Lung (tissue), 11 donors: ENCODE measurements at regions not wholly inside any gene's neighbourhood (a gene's known extent, or its start where the extent isn't known, plus 50 kb on each side); places are given as distances from the start of the nearest gene placed in this dataset.

Experiments used
- ATAC-seq: fragments of 200-7000 bp; cut with Tn5 transposase; one replicate; pipeline ENCODE4 v1.9.1; 2020; ENCODE audit warnings: moderate number of reproducible peaks; ENCODE audit not compliant: insufficient read depth, low FRiP score
- DNase-seq, 3 donors: peaks; one replicate each; pipeline ENCODE4 v3.0.0-alpha.2; 2013 to 2017
- H3K27ac ChIP-seq, 2 donors: one replicate each; pipeline ENCODE4 v1.5.1; 2013; ENCODE audit warnings: mild to moderate bottlenecking in 2 of 2, moderate library complexity in 2 of 2, control low read depth in 1 of 2, inconsistent platforms in 1 of 2, low read depth in 1 of 2, low read length in 1 of 2
- H3K27me3 ChIP-seq, 3 donors: one replicate each; pipeline ENCODE4 v1.5.1; 2013; ENCODE audit warnings: low read length in 2 of 3; ENCODE audit not compliant: control insufficient read depth in 3 of 3, insufficient read depth in 3 of 3
- H3K36me3 ChIP-seq, 4 donors: one replicate each; pipeline ENCODE4 v1.5.1; 2013; ENCODE audit warnings: low read length in 4 of 4, mild to moderate bottlenecking in 1 of 4, moderate library complexity in 1 of 4; ENCODE audit not compliant: control insufficient read depth in 4 of 4, insufficient read depth in 4 of 4
- H3K4me1 ChIP-seq, 5 donors: one replicate each; pipeline ENCODE4 v1.5.1; 2013; ENCODE audit warnings: low read length in 5 of 5, mild to moderate bottlenecking in 2 of 5, moderate library complexity in 1 of 5; ENCODE audit not compliant: control insufficient read depth in 5 of 5, insufficient read depth in 5 of 5
- H3K4me3 ChIP-seq: one replicate; pipeline ENCODE4 v1.5.1; 2013; ENCODE audit warnings: mild to moderate bottlenecking, control low read depth, moderate library complexity
- H3K9ac ChIP-seq, 2 donors: one replicate each; pipeline ENCODE4 v1.5.1; 2013; ENCODE audit warnings: low read length in 2 of 2, control low read depth in 1 of 2; ENCODE audit not compliant: insufficient read depth in 1 of 2
- H3K9me3 ChIP-seq, 4 donors: one replicate each; pipeline ENCODE4 v1.5.1; 2013; ENCODE audit warnings: low read length in 3 of 4, mild to moderate bottlenecking in 1 of 4, moderate library complexity in 1 of 4; ENCODE audit not compliant: control insufficient read depth in 4 of 4, insufficient read depth in 3 of 4
- CTCF ChIP-seq: IDR thresholded peaks from 2 replicates; pipeline ENCODE4 v1.5.1; 2012; ENCODE audit warnings: mild to moderate bottlenecking; ENCODE audit errors: control extremely low read depth, extremely low read depth
- WGBS, 2 donors: extraction: QIAGEN DNeasy Blood & Tissue Kit; methylation state at CpG; one replicate each; pipeline ENCODE4 v1.1.7; 2013; 5-methylcytosine and 5-hydroxymethylcytosine counted together
- donor health status: control.
- donor health status: control.
- donor health status: Bipolar disorder and iron deficiency.
- donor health status: healthy.
- donor health status: DM: yes; HTN: yes; CAD: no.

GRCh38 chr14:34098045-34098984 lies 147.4 kb upstream of the EGLN3 start:
- Histone ChIP-seq H3K27me3 (peaks cover 0 to 3% (median 0%) of the 10 kb centered on the region in 3 donors), H3K4me1 (peaks cover 0 to 9% (median 0%) of the 10 kb centered on the region in 5 donors), H3K36me3 (no peaks in the 10 kb centered on the region), H3K4me3 (no peak overlapping the region), H3K27ac (peak overlapping the region in 1 of 2 donors; percentile 26), H3K9ac (no peak overlapping the region), H3K9me3 (peaks cover 0 to 4% (median 0%) of the 10 kb centered on the region in 4 donors)
- peak; percentile 50 to 75 (median 71) for DNase-seq
- TF ChIP-seq CTCF: no peak
- WGBS, 2 donors: 60 to 70% methylated on average over 8 of the region's 8 CpGs
- ATAC-seq: no peak

GRCh38 chr14:34097644-34098043 lies 146.8 kb upstream of the EGLN3 start:
- DNase-seq (no peak), ATAC-seq (no peak)
- no peak overlapping the region for H3K27ac ChIP-seq
- peaks cover 0 to 4% (median 0%) of the 10 kb centered on the region in 4 donors for H3K9me3 ChIP-seq
- peaks cover 0 to 4% (median 0%) of the 10 kb centered on the region in 5 donors for H3K4me1 ChIP-seq
- peaks cover 0 to 3% (median 0%) of the 10 kb centered on the region in 3 donors for H3K27me3 ChIP-seq
- no peak overlapping the region for H3K4me3 ChIP-seq
- no peak for TF ChIP-seq CTCF
- H3K36me3 ChIP-seq: no peaks in the 10 kb centered on the region
- 86 to 94% methylated on average over 9 of the region's 9 CpGs for WGBS, 2 donors
- no peak overlapping the region for H3K9ac ChIP-seq

- ATAC-seq: no peak
- DNase-seq: no peak
- H3K27ac ChIP-seq: no peak overlapping the region
- H3K4me1 ChIP-seq: no peaks in the 10 kb centered on the region
- TF ChIP-seq CTCF: no peak
- H3K4me3 ChIP-seq: no peak overlapping the region
- no peak overlapping the region for H3K9ac ChIP-seq
- H3K27me3 ChIP-seq: peaks cover 0 to 3% (median 0%) of the 10 kb centered on the region in 3 donors
- H3K36me3 ChIP-seq: no peaks in the 10 kb centered on the region
- peaks cover 0 to 2% (median 0%) of the 10 kb centered on the region in 4 donors for H3K9me3 ChIP-seq
These were observed 143.5 kb upstream of the EGLN3 start for GRCh38 chr14:34094384-34094783.
